ENCODE measurements at regions not wholly inside any gene's neighbourhood (a gene's known extent, or its start where the extent isn't known, plus 50 kb on each side); places are given as distances from the start of the nearest gene placed in this dataset.

DNA sequence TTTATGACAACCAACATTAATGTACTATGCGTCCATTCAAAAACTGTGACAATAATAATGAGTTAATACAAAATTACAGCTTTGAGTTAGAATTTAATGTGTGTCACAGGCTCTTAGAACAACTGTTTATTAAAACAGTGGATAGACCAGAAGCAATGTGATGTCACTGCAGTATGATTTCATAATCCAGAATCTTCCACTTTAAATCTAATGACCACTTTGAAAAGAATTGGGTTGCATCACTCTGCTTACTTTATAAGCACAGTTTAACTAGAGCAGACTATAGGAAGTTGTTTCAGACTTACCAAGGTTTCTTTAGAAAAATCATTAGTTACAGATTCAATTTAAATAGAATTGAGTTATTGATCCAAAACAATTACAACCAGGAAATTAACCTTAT lies 758.5 kb downstream of the KCTD8 start:
- WGBS (ENCODE audit: low lambda C conversion rate): 5% methylated on average over 1 of the region's 1 CpG
- BruUV-seq (replicated peaks): no TSS peak
- FAIRE-seq (no peak), ATAC-seq (no peak), DNase-seq (ENCODE audit: low spot score) (no peak)
- Histone ChIP-seq H3K36me3 (replicated peaks in 1 of 2; ENCODE audit: control insufficient read depth in 1 of 2, insufficient read depth in 2 of 2, low read length in 2 of 2) (no peaks in the 10 kb centered on the region), H4K20me1 (ENCODE audit: insufficient read depth, low read length) (no peaks in the 10 kb centered on the region), H3K4me1 (ENCODE audit: insufficient read depth, low read length) (no peaks in the 10 kb centered on the region), H3K4me2 (ENCODE audit: low read depth, low read length) (no peak overlapping the region), H3K79me2 (ENCODE audit: insufficient read depth, low read length) (no peaks in the 10 kb centered on the region), H3K9me3 (ENCODE audit: low read length) (peaks cover 72% of the 10 kb centered on the region), H3K4me3 (replicated peaks in 1 of 3; ENCODE audit: insufficient read depth in 1 of 3, low read depth in 2 of 3, low read length in 3 of 3) (no peak overlapping the region), H3K27me3 (ENCODE audit: control insufficient read depth in 1 of 2, insufficient read depth in 2 of 2, low read length in 2 of 2) (no peaks in the 10 kb centered on the region), H3K27ac (ENCODE audit: extremely low read length, insufficient read depth, low read length) (no peak overlapping the region), H3K9ac (ENCODE audit: insufficient read depth, low read depth, low read length) (no peak overlapping the region), H2AFZ (ENCODE audit: low read length) (no peak overlapping the region)
- POLR2A ChIA-PET: no interaction called here
- CTCF ChIA-PET (ENCODE audit: low intra/inter-chr PET ratio, low total read pairs): no interaction called here
- in situ Hi-C loops (cut with HindIII; ENCODE audit: extremely low pct_ligation_motif_present, low pct_unique_long_range_greater_than_20kb): no loop called here
- TF ChIP-seq NR2F1 (CRISPR knock-in tag; IDR thresholded peaks at IDR 0.05) (no peak), ZNF772 (CRISPR knock-in tag; IDR thresholded peaks at IDR 0.05) (no peak), NONO (IDR thresholded peaks at IDR 0.05) (no peak), NONO (CRISPR knock-in tag; conservative IDR thresholded peaks at IDR 0.05) (no peak), JUNB (CRISPR knock-in tag; IDR thresholded peaks at IDR 0.05; ENCODE audit: borderline replicate concordance) (no peak)
- TF ChIP-seq, protein P1, sequence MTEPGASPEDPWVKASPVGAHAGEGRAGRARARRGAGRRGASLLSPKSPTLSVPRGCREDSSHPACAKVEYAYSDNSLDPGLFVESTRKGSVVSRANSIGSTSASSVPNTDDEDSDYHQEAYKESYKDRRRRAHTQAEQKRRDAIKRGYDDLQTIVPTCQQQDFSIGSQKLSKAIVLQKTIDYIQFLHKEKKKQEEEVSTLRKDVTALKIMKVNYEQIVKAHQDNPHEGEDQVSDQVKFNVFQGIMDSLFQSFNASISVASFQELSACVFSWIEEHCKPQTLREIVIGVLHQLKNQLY (CRISPR knock-in tag; IDR thresholded peaks at IDR 0.05): no peak
- intact Hi-C loops (cut with micrococcal nuclease; ENCODE audit: unreplicated experiment): no loop called here

- 0% methylated on average over 1 of the region's 1 CpG for WGBS (ENCODE audit: low lambda C conversion rate)
- ChIA-PET CTCF (ENCODE audit: low intra/inter-chr PET ratio, low total read pairs) (no interaction called here), POLR2A (no interaction called here)
- no TSS peak for BruUV-seq (replicated peaks)
- intact Hi-C loops (cut with micrococcal nuclease; ENCODE audit: unreplicated experiment) (no loop called here), in situ Hi-C loops (cut with HindIII; ENCODE audit: extremely low pct_ligation_motif_present, low pct_unique_long_range_greater_than_20kb) (no loop called here)
- no peak overlapping the region for H2AFZ ChIP-seq (ENCODE audit: low read length)
- H3K79me2 ChIP-seq (ENCODE audit: insufficient read depth, low read length): no peaks in the 10 kb centered on the region
- no peaks in the 10 kb centered on the region for H4K20me1 ChIP-seq (ENCODE audit: insufficient read depth, low read length)
- TF ChIP-seq ZFY (CRISPR knock-in tag; IDR thresholded peaks at IDR 0.05) (no peak), ATF7 (IDR thresholded peaks at IDR 0.05) (peak; percentile 35; the same call in 1 of the 2 replicates), ATF7 (CRISPR knock-in tag; IDR thresholded peaks at IDR 0.05) (no peak)
- TF ChIP-seq, protein P2, sequence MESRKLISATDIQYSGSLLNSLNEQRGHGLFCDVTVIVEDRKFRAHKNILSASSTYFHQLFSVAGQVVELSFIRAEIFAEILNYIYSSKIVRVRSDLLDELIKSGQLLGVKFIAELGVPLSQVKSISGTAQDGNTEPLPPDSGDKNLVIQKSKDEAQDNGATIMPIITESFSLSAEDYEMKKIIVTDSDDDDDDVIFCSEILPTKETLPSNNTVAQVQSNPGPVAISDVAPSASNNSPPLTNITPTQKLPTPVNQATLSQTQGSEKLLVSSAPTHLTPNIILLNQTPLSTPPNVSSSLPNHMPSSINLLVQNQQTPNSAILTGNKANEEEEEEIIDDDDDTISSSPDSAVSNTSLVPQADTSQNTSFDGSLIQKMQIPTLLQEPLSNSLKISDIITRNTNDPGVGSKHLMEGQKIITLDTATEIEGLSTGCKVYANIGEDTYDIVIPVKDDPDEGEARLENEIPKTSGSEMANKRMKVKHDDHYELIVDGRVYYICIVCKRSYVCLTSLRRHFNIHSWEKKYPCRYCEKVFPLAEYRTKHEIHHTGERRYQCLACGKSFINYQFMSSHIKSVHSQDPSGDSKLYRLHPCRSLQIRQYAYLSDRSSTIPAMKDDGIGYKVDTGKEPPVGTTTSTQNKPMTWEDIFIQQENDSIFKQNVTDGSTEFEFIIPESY (CRISPR knock-in tag; IDR thresholded peaks at IDR 0.05): no peak
- no peaks in the 10 kb centered on the region for H3K4me1 ChIP-seq (ENCODE audit: insufficient read depth, low read length)
- H3K36me3 ChIP-seq (replicated peaks in 1 of 2; ENCODE audit: control insufficient read depth in 1 of 2, insufficient read depth in 2 of 2, low read length in 2 of 2): no peaks in the 10 kb centered on the region
- no peak overlapping the region for H3K4me2 ChIP-seq (ENCODE audit: low read depth, low read length)
- no peak for FAIRE-seq
- ATAC-seq: no peak
- DNase-seq (ENCODE audit: low spot score): no peak
- no peak overlapping the region for H3K4me3 ChIP-seq (replicated peaks in 1 of 3; ENCODE audit: insufficient read depth in 1 of 3, low read depth in 2 of 3, low read length in 3 of 3)
- H3K9me3 ChIP-seq (ENCODE audit: low read length): peaks cover 64% of the 10 kb centered on the region
- H3K9ac ChIP-seq (ENCODE audit: insufficient read depth, low read depth, low read length): no peak overlapping the region
- H3K27me3 ChIP-seq (ENCODE audit: control insufficient read depth in 1 of 2, insufficient read depth in 2 of 2, low read length in 2 of 2): no peaks in the 10 kb centered on the region
- no peak overlapping the region for H3K27ac ChIP-seq (ENCODE audit: extremely low read length, insufficient read depth, low read length)
Measured at GRCh38 chr4:43693876-43694275, 754.7 kb downstream of the KCTD8 start.

Data from HepG2 (cell line).